ENCODE measurements at regions not wholly inside any gene's neighbourhood (a gene's known extent, or its start where the extent isn't known, plus 50 kb on each side); places are given as distances from the start of the nearest gene placed in this dataset.

DNA sequence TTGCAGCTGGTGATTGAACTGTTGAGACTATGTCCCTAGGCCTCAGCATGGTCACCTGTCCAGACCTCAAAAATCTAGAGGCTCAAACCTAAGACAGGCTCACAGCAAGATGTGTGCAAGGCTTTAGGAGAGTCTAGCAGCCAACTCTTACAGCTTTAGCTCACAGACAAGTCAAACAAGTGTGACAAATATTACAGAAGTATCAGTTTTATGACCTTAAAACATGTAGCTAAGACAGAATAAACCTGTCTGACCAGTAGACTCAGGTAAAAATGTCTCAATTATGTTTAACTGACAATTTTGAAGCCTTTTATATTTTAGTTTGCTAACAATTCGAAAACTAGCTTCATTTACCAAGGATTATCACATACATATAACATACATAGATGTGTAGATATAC, 80.0 kb upstream of the HTATIP2 start:
- Histone ChIP-seq H3K27me3 (replicated peaks; ENCODE audit: insufficient read depth, low read length) (no peaks in the 10 kb centered on the region), H3K4me1 (ENCODE audit: low read length) (no peaks in the 10 kb centered on the region), H3K4me3 (ENCODE audit: low read length) (no peak overlapping the region), H3K79me2 (ENCODE audit: low read length) (no peaks in the 10 kb centered on the region), H3K27ac (ENCODE audit: low read length) (no peak overlapping the region), H3K4me2 (ENCODE audit: low read depth, low read length) (no peak overlapping the region), H3K9ac (ENCODE audit: low read length) (no peak overlapping the region), H4K20me1 (ENCODE audit: insufficient read depth, low read length) (no peaks in the 10 kb centered on the region), H3K9me2 (replicated peaks; ENCODE audit: insufficient read depth, low read length) (no peaks in the 10 kb centered on the region), H3K9me3 (replicated peaks; ENCODE audit: insufficient read depth, low read length) (no peaks in the 10 kb centered on the region), H3F3A (ENCODE audit: insufficient read depth, low read length) (no peaks in the 10 kb centered on the region), H2AFZ (ENCODE audit: low read length) (no peak overlapping the region), H3K36me3 (replicated peaks; ENCODE audit: insufficient read depth, low read length) (no peaks in the 10 kb centered on the region)
- DNase-seq = no peak
- TF ChIP-seq, protein P1, sequence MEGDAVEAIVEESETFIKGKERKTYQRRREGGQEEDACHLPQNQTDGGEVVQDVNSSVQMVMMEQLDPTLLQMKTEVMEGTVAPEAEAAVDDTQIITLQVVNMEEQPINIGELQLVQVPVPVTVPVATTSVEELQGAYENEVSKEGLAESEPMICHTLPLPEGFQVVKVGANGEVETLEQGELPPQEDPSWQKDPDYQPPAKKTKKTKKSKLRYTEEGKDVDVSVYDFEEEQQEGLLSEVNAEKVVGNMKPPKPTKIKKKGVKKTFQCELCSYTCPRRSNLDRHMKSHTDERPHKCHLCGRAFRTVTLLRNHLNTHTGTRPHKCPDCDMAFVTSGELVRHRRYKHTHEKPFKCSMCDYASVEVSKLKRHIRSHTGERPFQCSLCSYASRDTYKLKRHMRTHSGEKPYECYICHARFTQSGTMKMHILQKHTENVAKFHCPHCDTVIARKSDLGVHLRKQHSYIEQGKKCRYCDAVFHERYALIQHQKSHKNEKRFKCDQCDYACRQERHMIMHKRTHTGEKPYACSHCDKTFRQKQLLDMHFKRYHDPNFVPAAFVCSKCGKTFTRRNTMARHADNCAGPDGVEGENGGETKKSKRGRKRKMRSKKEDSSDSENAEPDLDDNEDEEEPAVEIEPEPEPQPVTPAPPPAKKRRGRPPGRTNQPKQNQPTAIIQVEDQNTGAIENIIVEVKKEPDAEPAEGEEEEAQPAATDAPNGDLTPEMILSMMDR (IDR thresholded peaks at IDR 0.05; ENCODE audit: low read length) = no peak

DNA sequence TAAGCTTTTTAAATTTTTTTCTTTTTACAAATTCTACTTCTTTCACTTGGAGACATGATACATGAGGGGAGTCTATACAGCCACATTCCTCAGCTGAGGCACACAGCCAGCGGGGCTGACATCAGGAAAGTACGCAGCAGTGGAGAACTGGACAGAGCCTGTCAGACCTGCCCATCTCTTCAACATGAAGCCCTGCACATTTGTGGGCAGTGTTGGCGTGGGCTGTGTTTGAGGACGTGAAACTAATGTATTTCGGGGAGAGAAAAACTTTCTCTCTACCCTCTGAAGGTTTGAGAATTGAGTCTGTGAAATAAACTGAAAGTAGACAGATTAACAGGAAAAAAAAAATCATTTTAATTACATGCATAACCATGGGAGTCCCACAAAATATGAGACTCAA, 84.8 kb upstream of the HTATIP2 start:
- Histone ChIP-seq H3K36me3 (replicated peaks; ENCODE audit: insufficient read depth, low read length) (no peaks in the 10 kb centered on the region), H4K20me1 (ENCODE audit: insufficient read depth, low read length) (no peaks in the 10 kb centered on the region), H3K9ac (ENCODE audit: low read length) (no peak overlapping the region), H3K9me2 (replicated peaks; ENCODE audit: insufficient read depth, low read length) (no peaks in the 10 kb centered on the region), H3K4me1 (ENCODE audit: low read length) (peaks cover 9% of the 10 kb centered on the region), H3F3A (ENCODE audit: insufficient read depth, low read length) (no peaks in the 10 kb centered on the region), H3K27me3 (replicated peaks; ENCODE audit: insufficient read depth, low read length) (no peaks in the 10 kb centered on the region), H3K4me2 (ENCODE audit: low read depth, low read length) (no peak overlapping the region), H3K4me3 (ENCODE audit: low read length) (no peak overlapping the region), H3K27ac (ENCODE audit: low read length) (no peak overlapping the region), H3K79me2 (ENCODE audit: low read length) (no peaks in the 10 kb centered on the region), H3K9me3 (replicated peaks; ENCODE audit: insufficient read depth, low read length) (no peaks in the 10 kb centered on the region), H2AFZ (ENCODE audit: low read length) (no peak overlapping the region)
- no peak for TF ChIP-seq EZH2 (optimal IDR thresholded peaks at IDR 0.05; ENCODE audit: low read depth, low read length)
- DNase-seq = no peak

DNA sequence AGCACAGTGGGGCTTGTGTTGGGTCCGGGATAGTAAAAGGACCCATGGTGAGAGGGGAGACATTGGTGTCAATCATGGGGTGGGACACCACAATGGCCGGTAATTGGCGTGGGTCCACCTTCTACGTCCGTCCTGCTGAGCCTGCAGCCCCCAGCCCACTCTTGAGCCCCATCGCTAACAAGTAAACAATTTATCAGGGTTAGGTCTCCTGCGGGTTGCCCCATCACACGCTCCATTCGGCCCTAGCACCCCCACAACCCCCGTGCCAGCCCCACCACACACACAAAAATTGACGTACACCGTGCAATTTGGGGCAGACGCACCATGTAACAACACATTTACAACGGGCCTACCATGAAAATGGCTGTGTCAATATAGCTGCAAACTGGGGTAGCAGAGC, 86.5 kb upstream of the HTATIP2 start:
- H3K27ac ChIP-seq (ENCODE audit: low read length) = no peak overlapping the region
- peaks cover 10% of the 10 kb centered on the region for H3K4me1 ChIP-seq (ENCODE audit: low read length)
- H3K79me2 ChIP-seq (ENCODE audit: low read length) = no peaks in the 10 kb centered on the region
- H3K9ac ChIP-seq (ENCODE audit: low read length) = no peak overlapping the region
- no peaks in the 10 kb centered on the region for H4K20me1 ChIP-seq (ENCODE audit: insufficient read depth, low read length)
- H2AFZ ChIP-seq (ENCODE audit: low read length) = no peak overlapping the region
- no peak for DNase-seq
- H3K27me3 ChIP-seq (replicated peaks; ENCODE audit: insufficient read depth, low read length) = no peaks in the 10 kb centered on the region
- no peaks in the 10 kb centered on the region for H3K9me3 ChIP-seq (replicated peaks; ENCODE audit: insufficient read depth, low read length)
- H3F3A ChIP-seq (ENCODE audit: insufficient read depth, low read length) = no peaks in the 10 kb centered on the region
- H3K4me3 ChIP-seq (ENCODE audit: low read length) = no peak overlapping the region
- H3K9me2 ChIP-seq (replicated peaks; ENCODE audit: insufficient read depth, low read length) = no peaks in the 10 kb centered on the region
- TF ChIP-seq, protein P1 (IDR thresholded peaks at IDR 0.05; ENCODE audit: low read length) = no peak
- TF ChIP-seq EZH2 (optimal IDR thresholded peaks at IDR 0.05; ENCODE audit: low read depth, low read length) (no peak), EZH2phosphoT487 (IDR thresholded peaks at IDR 0.05; ENCODE audit: low read length) (no peak)
- no peaks in the 10 kb centered on the region for H3K36me3 ChIP-seq (replicated peaks; ENCODE audit: insufficient read depth, low read length)
- H3K4me2 ChIP-seq (ENCODE audit: low read depth, low read length) = no peak overlapping the region

DNA sequence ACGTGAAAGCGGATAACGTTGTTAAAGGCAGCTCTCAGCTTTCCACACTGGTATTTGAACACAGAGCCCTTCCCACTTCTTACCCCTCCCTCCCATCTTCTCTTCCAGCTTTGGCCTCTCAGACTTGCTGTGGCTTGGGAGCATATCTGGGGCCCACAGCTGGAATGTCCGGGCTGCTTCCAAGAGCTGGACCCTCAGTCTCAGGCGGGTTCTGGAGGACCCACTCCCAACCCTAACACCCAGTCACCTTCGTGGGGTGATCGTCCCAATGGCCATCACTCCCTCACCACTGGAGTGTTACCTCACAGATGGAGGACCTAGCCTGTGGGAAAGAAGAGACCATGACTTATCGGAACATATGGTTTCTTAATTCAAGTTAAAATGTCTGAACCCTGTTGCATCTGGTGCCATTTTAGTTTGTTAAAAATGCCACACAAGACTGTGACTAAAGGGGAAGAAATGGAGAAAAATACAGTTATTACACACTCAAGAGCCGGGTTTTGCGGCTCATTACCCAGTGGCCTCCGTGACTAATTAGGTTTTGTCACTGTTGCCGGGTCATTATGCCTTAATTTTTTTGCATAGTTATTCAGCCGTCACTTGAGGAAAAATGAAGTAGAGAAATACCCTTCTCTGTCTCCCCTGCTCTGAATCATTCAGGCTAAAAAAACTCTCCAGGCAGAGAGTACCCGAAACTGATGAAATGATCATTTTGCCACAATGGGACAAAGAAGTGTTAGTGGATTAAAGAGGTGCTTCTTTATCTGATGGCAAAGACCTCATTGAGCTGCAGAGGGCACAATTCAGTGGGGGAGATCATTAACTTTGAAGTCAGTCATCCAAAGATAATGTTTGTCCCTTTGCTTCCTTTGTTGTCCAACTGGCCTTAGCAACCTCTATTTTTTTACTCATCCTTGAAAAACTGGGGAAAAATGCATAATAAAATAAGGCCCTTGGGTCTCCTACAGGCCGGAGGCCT, 87.2 kb upstream of the HTATIP2 start:
- Histone ChIP-seq H3K36me3 (replicated peaks; ENCODE audit: insufficient read depth, low read length) (no peaks in the 10 kb centered on the region), H3K27me3 (replicated peaks; ENCODE audit: insufficient read depth, low read length) (no peaks in the 10 kb centered on the region), H3K27ac (ENCODE audit: low read length) (no peak overlapping the region)

More for the DNA sequence above, 87.2 kb upstream of the HTATIP2 start:
- TF ChIP-seq, protein P1 (IDR thresholded peaks at IDR 0.05; ENCODE audit: low read length) = no peak
- TF ChIP-seq EZH2 (optimal IDR thresholded peaks at IDR 0.05; ENCODE audit: low read depth, low read length) (no peak), EZH2phosphoT487 (IDR thresholded peaks at IDR 0.05; ENCODE audit: low read length) (no peak)
- no peak overlapping the region for H3K4me2 ChIP-seq (ENCODE audit: low read depth, low read length)
- H2AFZ ChIP-seq (ENCODE audit: low read length) = no peak overlapping the region
- H3K9ac ChIP-seq (ENCODE audit: low read length) = no peak overlapping the region
- peaks cover 10% of the 10 kb centered on the region for H3K4me1 ChIP-seq (ENCODE audit: low read length)
- H3K9me2 ChIP-seq (replicated peaks; ENCODE audit: insufficient read depth, low read length) = no peaks in the 10 kb centered on the region
- H4K20me1 ChIP-seq (ENCODE audit: insufficient read depth, low read length) = no peaks in the 10 kb centered on the region
- no peak for DNase-seq
- no peak overlapping the region for H3K4me3 ChIP-seq (ENCODE audit: low read length)
- H3F3A ChIP-seq (ENCODE audit: insufficient read depth, low read length) = no peaks in the 10 kb centered on the region
- no peaks in the 10 kb centered on the region for H3K9me3 ChIP-seq (replicated peaks; ENCODE audit: insufficient read depth, low read length)
- no peaks in the 10 kb centered on the region for H3K79me2 ChIP-seq (ENCODE audit: low read length)

Data from MM.1S (cell line).